ENCODE measurements at regions not wholly inside any gene's neighbourhood (a gene's known extent, or its start where the extent isn't known, plus 50 kb on each side); places are given as distances from the start of the nearest gene placed in this dataset.

DNA sequence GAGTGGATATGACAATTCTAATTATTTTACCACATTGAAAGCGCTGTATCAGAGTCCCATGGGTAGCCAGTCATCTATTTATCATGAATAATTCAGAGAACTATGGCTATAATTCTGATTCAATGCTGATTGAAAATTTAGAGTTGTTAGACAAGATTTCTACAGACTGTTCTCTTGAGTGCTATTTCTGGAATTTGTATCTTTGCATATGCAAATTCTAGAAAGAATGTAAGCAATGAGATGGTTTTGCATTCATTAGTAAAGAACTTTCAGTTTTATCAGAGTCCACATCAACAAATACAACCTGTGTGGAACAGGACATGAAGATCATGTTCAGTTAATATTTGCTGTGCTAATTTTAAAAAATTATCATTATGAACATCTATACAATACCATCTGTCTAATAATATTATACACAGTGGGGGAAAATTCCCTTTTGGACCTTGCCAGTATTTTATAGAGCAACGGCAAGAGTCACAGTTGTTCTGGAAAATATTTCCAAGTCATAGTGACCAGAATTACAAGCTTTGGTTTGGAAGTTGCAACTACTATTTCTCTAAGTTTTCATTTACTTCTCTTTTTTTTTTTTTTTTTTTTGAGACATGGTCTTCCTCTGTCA is 372.7 kb upstream of the PTGER4 start:
- no peaks in the 10 kb centered on the region for H3K27me3 ChIP-seq (ENCODE audit: control insufficient read depth, insufficient read depth, low read length, poor library complexity, severe bottlenecking)
- H3K36me3 ChIP-seq (ENCODE audit: control insufficient read depth, insufficient read depth, low read length), result no peaks in the 10 kb centered on the region
- 96 to 100% methylated on average over 1 to 2 of the region's 2 CpGs for WGBS, 2 experiments
- H3K27ac ChIP-seq (ENCODE audit: insufficient read depth, low read depth, low read length, poor library complexity, severe bottlenecking), result no peak overlapping the region
- no peaks in the 10 kb centered on the region for H3K9me3 ChIP-seq (ENCODE audit: control insufficient read depth, low read length)
- H3K4me1 ChIP-seq (ENCODE audit: control insufficient read depth, insufficient read depth, low read length), result no peaks in the 10 kb centered on the region
- no peak overlapping the region for H3K4me3 ChIP-seq (ENCODE audit: insufficient read depth, low read depth, low read length)

GRCh38 chr5:40292006-40292405 is 387.7 kb upstream of the PTGER4 start:
- H3K4me3 ChIP-seq (ENCODE audit: insufficient read depth, low read depth, low read length), result no peak overlapping the region
- WGBS, 2 experiments, result 93 to 97% methylated on average over 3 of the region's 3 CpGs

DNA sequence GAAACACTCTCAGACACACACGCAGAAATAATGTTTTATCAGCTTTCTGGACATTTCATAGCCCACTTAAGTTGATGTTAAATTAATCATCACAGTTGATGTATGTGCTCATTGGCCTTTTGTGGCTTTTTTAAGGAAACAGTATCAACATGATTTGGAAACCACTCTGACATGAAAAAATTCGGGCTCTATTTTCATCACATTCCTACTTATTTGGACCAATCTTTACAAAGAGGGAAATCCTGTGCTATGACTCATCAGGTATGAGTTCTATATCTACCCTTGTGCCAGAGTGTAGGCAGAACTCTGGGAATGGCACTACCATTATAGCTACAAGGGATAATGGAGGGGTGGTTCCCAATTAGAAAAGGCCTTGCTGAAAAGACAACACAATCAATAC is 388.4 kb upstream of the PTGER4 start:
- no peaks in the 10 kb centered on the region for H3K27me3 ChIP-seq (ENCODE audit: control insufficient read depth, insufficient read depth, low read length, poor library complexity, severe bottlenecking)
- 85 to 100% methylated on average over 1 to 2 of the region's 2 CpGs for WGBS, 2 experiments
- no peak overlapping the region for H3K4me3 ChIP-seq (ENCODE audit: insufficient read depth, low read depth, low read length)
- H3K9me3 ChIP-seq (ENCODE audit: control insufficient read depth, low read length), result no peaks in the 10 kb centered on the region
- no peaks in the 10 kb centered on the region for H3K4me1 ChIP-seq (ENCODE audit: control insufficient read depth, insufficient read depth, low read length)
- no peaks in the 10 kb centered on the region for H3K36me3 ChIP-seq (ENCODE audit: control insufficient read depth, insufficient read depth, low read length)
- no peak overlapping the region for H3K27ac ChIP-seq (ENCODE audit: insufficient read depth, low read depth, low read length, poor library complexity, severe bottlenecking)

More at GRCh38 chr5:40292006-40292405, 387.7 kb upstream of the PTGER4 start:
- no peaks in the 10 kb centered on the region for H3K27me3 ChIP-seq (ENCODE audit: control insufficient read depth, insufficient read depth, low read length, poor library complexity, severe bottlenecking)
- H3K9me3 ChIP-seq (ENCODE audit: control insufficient read depth, low read length), result no peaks in the 10 kb centered on the region
- H3K36me3 ChIP-seq (ENCODE audit: control insufficient read depth, insufficient read depth, low read length), result no peaks in the 10 kb centered on the region
- no peaks in the 10 kb centered on the region for H3K4me1 ChIP-seq (ENCODE audit: control insufficient read depth, insufficient read depth, low read length)
- H3K27ac ChIP-seq (ENCODE audit: insufficient read depth, low read depth, low read length, poor library complexity, severe bottlenecking), result no peak overlapping the region

DNA sequence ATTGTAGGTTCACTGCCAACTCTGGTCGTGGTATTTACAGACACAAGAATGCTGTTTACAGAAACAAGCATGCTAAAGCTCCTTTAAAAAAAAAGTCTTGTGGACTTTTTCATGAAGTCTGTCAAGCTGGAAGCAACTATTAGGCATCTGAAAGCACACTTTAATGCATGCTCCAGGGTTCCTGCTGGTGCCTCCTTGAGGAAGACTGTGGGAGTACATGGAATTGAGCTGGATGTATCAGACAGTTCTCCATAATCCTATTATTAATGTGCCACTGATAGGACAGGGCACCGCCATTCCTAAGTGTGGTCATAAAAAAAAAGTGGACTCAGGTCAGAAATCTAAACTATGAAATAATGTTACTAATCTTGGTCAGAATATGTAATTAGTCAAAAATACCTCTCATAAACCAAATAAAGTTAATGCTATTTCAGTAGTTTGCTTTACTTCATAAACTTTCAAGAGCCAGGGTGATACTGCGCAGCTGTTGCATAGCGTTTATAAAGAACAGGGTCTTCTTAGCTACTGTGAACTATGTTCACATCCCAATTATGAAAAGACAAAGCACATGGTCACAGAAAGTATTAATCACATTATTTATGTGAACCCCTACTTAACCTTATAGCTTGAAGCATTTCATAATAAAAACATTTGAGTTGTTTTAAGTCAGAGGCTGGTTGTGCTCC is 390.8 kb upstream of the PTGER4 start:
- no peaks in the 10 kb centered on the region for H3K27me3 ChIP-seq (ENCODE audit: control insufficient read depth, insufficient read depth, low read length, poor library complexity, severe bottlenecking)
- no peaks in the 10 kb centered on the region for H3K9me3 ChIP-seq (ENCODE audit: control insufficient read depth, low read length)
- H3K36me3 ChIP-seq (ENCODE audit: control insufficient read depth, insufficient read depth, low read length), result no peaks in the 10 kb centered on the region
- WGBS, 2 experiments, result 92 to 96% methylated on average over 3 to 4 of the region's 4 CpGs
- no peak overlapping the region for H3K27ac ChIP-seq (ENCODE audit: insufficient read depth, low read depth, low read length, poor library complexity, severe bottlenecking)
- H3K4me1 ChIP-seq (ENCODE audit: control insufficient read depth, insufficient read depth, low read length), result no peaks in the 10 kb centered on the region
- no peak overlapping the region for H3K4me3 ChIP-seq (ENCODE audit: insufficient read depth, low read depth, low read length)

DNA sequence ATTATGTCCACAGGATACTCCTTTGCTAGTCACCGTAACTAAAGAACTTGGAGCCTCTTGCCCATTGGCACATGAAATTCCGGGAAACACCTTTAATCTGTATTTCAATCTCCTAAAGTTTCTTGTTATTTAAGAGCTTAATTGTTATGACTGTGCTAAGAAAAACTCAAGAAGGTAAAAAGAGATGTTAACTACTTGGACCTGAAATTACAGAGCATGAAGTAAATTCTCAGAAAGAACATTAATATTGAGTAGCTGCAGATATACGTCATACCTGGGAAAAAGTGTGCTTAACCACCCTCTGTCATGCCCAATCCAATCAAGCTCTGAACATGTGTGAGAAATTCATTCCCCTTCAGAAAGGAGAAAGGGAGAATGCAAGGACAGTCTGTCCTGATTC is 394.9 kb upstream of the PTGER4 start:
- H3K27ac ChIP-seq (ENCODE audit: insufficient read depth, low read depth, low read length, poor library complexity, severe bottlenecking), result no peak overlapping the region
- no peaks in the 10 kb centered on the region for H3K36me3 ChIP-seq (ENCODE audit: control insufficient read depth, insufficient read depth, low read length)
- H3K4me1 ChIP-seq (ENCODE audit: control insufficient read depth, insufficient read depth, low read length), result no peaks in the 10 kb centered on the region
- WGBS, 2 experiments, result 93 to 100% methylated on average over 2 to 3 of the region's 3 CpGs
- no peak overlapping the region for H3K4me3 ChIP-seq (ENCODE audit: insufficient read depth, low read depth, low read length)
- H3K9me3 ChIP-seq (ENCODE audit: control insufficient read depth, low read length), result no peaks in the 10 kb centered on the region
- H3K27me3 ChIP-seq (ENCODE audit: control insufficient read depth, insufficient read depth, low read length, poor library complexity, severe bottlenecking), result no peaks in the 10 kb centered on the region

GRCh38 chr5:40278881-40279280 is 400.8 kb upstream of the PTGER4 start:
- H3K4me3 ChIP-seq (ENCODE audit: insufficient read depth, low read depth, low read length), result no peak overlapping the region
- no peak overlapping the region for H3K27ac ChIP-seq (ENCODE audit: insufficient read depth, low read depth, low read length, poor library complexity, severe bottlenecking)
- no peaks in the 10 kb centered on the region for H3K9me3 ChIP-seq (ENCODE audit: control insufficient read depth, low read length)
- H3K36me3 ChIP-seq (ENCODE audit: control insufficient read depth, insufficient read depth, low read length), result no peaks in the 10 kb centered on the region
- 96 to 98% methylated on average over 5 of the region's 5 CpGs for WGBS, 2 experiments
- no peaks in the 10 kb centered on the region for H3K27me3 ChIP-seq (ENCODE audit: control insufficient read depth, insufficient read depth, low read length, poor library complexity, severe bottlenecking)
- no peaks in the 10 kb centered on the region for H3K4me1 ChIP-seq (ENCODE audit: control insufficient read depth, insufficient read depth, low read length)

DNA sequence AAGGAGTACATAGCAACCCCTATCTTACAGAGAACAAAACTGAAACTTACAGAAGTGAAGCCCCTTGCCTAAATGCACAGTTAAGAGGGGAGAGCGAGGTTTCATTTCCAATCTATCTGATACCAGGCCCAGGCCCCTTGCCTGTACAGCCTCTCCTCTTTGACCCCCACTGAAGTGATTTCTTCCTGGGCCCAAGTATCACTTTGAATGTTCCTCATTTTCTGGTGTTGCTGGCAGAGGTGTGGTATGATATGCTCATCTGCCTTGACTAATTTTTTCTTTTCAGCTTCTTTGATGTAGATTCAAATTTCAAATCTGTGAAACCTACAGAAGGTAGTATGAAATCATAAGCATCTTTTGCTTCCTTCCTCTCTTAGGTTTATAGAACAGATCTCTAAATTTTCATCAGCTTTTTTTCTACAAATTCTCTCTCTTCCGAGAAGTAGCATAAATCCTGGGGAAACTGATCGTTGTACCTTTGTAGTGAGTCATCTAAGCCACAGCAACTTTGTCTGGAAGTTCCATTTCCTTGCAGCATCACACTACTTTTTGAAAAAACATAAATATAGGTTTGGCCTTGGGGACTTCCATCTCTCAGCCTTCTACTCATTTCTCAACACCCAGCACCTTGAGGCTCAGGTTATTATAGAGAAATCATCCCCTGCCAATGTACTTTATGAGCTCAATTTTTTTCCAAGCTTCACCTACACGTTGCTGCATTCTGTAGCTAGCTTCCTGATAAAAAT is 402.4 kb upstream of the PTGER4 start:
- Histone ChIP-seq H3K9me3 (ENCODE audit: control insufficient read depth, low read length) (no peaks in the 10 kb centered on the region), H3K27me3 (ENCODE audit: control insufficient read depth, insufficient read depth, low read length, poor library complexity, severe bottlenecking) (no peaks in the 10 kb centered on the region), H3K4me3 (ENCODE audit: insufficient read depth, low read depth, low read length) (no peak overlapping the region), H3K27ac (ENCODE audit: insufficient read depth, low read depth, low read length, poor library complexity, severe bottlenecking) (no peak overlapping the region), H3K4me1 (ENCODE audit: control insufficient read depth, insufficient read depth, low read length) (no peaks in the 10 kb centered on the region), H3K36me3 (ENCODE audit: control insufficient read depth, insufficient read depth, low read length) (no peaks in the 10 kb centered on the region)
- 88 to 95% methylated on average over 4 of the region's 4 CpGs for WGBS, 2 experiments

DNA sequence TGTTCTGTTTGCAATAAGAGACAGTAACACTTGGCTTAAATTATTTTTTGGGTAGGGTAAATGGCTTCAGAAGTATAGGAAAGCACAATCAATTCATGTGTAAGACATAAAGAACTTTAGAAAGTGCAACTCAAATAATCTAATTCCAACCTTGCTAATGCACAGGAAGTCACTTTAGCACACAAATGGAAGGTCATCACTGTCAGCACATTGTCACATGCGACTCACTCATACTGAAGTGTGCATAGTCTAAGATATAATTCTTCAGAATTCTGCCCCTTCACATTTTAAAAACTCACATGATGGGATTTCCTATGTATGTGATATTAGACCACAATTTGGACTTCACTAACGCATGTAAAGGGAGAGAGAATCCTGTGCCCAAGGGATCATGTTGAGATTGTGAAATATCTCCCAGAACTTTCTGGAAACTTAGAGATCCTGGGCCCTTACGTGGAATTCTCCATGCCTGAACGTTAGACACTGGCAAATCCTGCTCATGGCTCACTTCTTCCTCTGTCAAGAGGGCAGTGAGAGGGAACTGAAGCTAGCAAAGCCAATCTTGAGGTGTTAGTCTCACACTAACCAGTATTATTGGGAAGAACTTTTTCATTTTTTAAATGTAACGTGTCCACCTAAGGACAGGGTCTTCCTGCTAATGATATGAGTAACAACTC is 403.2 kb upstream of the PTGER4 start:
- no peak overlapping the region for H3K4me3 ChIP-seq (ENCODE audit: insufficient read depth, low read depth, low read length)
- WGBS, 2 experiments, result 94 to 96% methylated on average over 4 to 5 of the region's 5 CpGs
- no peak overlapping the region for H3K27ac ChIP-seq (ENCODE audit: insufficient read depth, low read depth, low read length, poor library complexity, severe bottlenecking)
- H3K27me3 ChIP-seq (ENCODE audit: control insufficient read depth, insufficient read depth, low read length, poor library complexity, severe bottlenecking), result no peaks in the 10 kb centered on the region
- no peaks in the 10 kb centered on the region for H3K4me1 ChIP-seq (ENCODE audit: control insufficient read depth, insufficient read depth, low read length)
- H3K36me3 ChIP-seq (ENCODE audit: control insufficient read depth, insufficient read depth, low read length), result no peaks in the 10 kb centered on the region
- H3K9me3 ChIP-seq (ENCODE audit: control insufficient read depth, low read length), result no peaks in the 10 kb centered on the region

DNA sequence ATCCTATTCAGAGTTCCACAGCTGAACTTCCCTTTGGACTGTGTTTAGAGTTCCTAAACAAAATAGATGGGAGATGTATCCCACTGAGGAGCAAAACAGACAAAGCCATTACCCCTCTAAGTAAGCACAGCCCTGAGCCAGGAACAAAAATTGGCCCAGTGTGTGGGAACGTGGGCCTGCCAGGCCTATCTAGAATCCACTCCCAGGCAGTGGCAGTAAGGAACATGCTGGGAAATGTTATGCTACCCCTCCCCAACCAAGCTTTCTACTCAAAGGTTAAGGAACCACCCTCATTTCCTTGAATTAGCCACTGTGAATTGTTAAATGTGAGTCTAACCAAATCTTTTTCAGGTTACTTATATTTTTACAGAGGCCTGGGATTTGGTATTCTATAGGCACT is 405.1 kb upstream of the PTGER4 start:
- Histone ChIP-seq H3K36me3 (ENCODE audit: control insufficient read depth, insufficient read depth, low read length) (no peaks in the 10 kb centered on the region), H3K27ac (ENCODE audit: insufficient read depth, low read depth, low read length, poor library complexity, severe bottlenecking) (no peak overlapping the region), H3K4me1 (ENCODE audit: control insufficient read depth, insufficient read depth, low read length) (no peaks in the 10 kb centered on the region), H3K4me3 (ENCODE audit: insufficient read depth, low read depth, low read length) (no peak overlapping the region), H3K27me3 (ENCODE audit: control insufficient read depth, insufficient read depth, low read length, poor library complexity, severe bottlenecking) (no peaks in the 10 kb centered on the region), H3K9me3 (ENCODE audit: control insufficient read depth, low read length) (no peaks in the 10 kb centered on the region)
- 75 to 85% methylated on average over 1 of the region's 1 CpG for WGBS, 2 experiments

DNA sequence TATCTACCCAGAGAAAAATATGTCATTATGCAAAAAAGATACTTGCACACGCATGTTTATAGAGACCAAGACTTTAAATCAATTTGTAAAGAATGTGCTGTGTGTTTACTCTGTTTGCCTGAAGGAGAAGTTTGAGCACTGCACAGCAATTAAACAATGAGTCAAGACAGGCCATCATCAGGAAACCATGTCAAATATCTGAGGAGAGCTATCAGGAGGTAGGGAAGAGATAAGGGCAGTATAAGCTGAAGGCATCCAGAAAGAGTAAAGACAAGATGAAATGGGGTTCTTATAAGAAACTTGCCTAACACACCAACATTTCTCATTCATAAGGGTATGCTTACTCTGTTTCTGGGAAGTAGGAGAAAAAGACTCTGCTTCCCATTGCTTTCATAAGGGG is 405.8 kb upstream of the PTGER4 start:
- Histone ChIP-seq H3K9me3 (ENCODE audit: control insufficient read depth, low read length) (no peaks in the 10 kb centered on the region), H3K36me3 (ENCODE audit: control insufficient read depth, insufficient read depth, low read length) (no peaks in the 10 kb centered on the region), H3K4me3 (ENCODE audit: insufficient read depth, low read depth, low read length) (no peak overlapping the region), H3K4me1 (ENCODE audit: control insufficient read depth, insufficient read depth, low read length) (no peaks in the 10 kb centered on the region), H3K27me3 (ENCODE audit: control insufficient read depth, insufficient read depth, low read length, poor library complexity, severe bottlenecking) (no peaks in the 10 kb centered on the region), H3K27ac (ENCODE audit: insufficient read depth, low read depth, low read length, poor library complexity, severe bottlenecking) (no peak overlapping the region)
- 100% methylated on average over 1 of the region's 1 CpG for WGBS, 2 experiments

All from ectodermal cell (in vitro differentiated cells).